ENCODE measurements at regions not wholly inside any gene's neighbourhood (a gene's known extent, or its start where the extent isn't known, plus 50 kb on each side); places are given as distances from the start of the nearest gene placed in this dataset.

- no peak for TF ChIP-seq CTCF (IDR thresholded peaks at IDR 0.05)
- TF ChIP-seq POLR2A (IDR thresholded peaks at IDR 0.05) = no peak
Observed at GRCh38 chr2:104432991-104433390, 420.9 kb upstream of the POU3F3 start.

Data from Peyer's patch (tissue), 4 donors.